Endometrium (tissue), 2 donors: ENCODE measurements at regions not wholly inside any gene's neighbourhood (a gene's known extent, or its start where the extent isn't known, plus 50 kb on each side); places are given as distances from the start of the nearest gene placed in this dataset.

Experiments used
- FAIRE-seq: peaks from 2 replicates; lab custom pipeline; 2012; peaks lifted over from hg19 to GRCh38; lab: Jason Lieb, UNC
- donor health status: control.
- donor health status: control.

- no peak for FAIRE-seq
These were observed 239.0 kb downstream of the SYK start for GRCh38 chr9:91040371-91041215.

- no peak for FAIRE-seq
These were observed 240.4 kb downstream of the SYK start for GRCh38 chr9:91042024-91042423.

- FAIRE-seq = no peak
These were observed 240.9 kb downstream of the SYK start for GRCh38 chr9:91042541-91042940.

- no peak for FAIRE-seq
These were observed 241.6 kb downstream of the SYK start for GRCh38 chr9:91043056-91043810.

- FAIRE-seq = no peak
These were observed 242.2 kb downstream of the SYK start for GRCh38 chr9:91043811-91044175.

- no peak for FAIRE-seq
These were observed 242.7 kb downstream of the SYK start for GRCh38 chr9:91044354-91044753.

GRCh38 chr9:91045041-91045440, 243.4 kb downstream of the SYK start:
- no peak for FAIRE-seq

GRCh38 chr9:91047529-91047928, 245.9 kb downstream of the SYK start:
- no peak for FAIRE-seq

- no peak for FAIRE-seq
These were observed 246.5 kb downstream of the SYK start for GRCh38 chr9:91047993-91048607.

- no peak for FAIRE-seq
These were observed 247.1 kb downstream of the SYK start for GRCh38 chr9:91048749-91049148.

- no peak for FAIRE-seq
These were observed 252.2 kb downstream of the SYK start for GRCh38 chr9:91053824-91054223.

GRCh38 chr9:91055845-91056244, 254.2 kb downstream of the SYK start:
- no peak for FAIRE-seq

GRCh38 chr9:91056486-91056885, 254.9 kb downstream of the SYK start:
- no peak for FAIRE-seq

GRCh38 chr9:91056917-91057316, 255.3 kb downstream of the SYK start:
- no peak for FAIRE-seq

- no peak for FAIRE-seq
These were observed 258.1 kb downstream of the SYK start for GRCh38 chr9:91059713-91060112.

- FAIRE-seq = no peak
These were observed 259.1 kb downstream of the SYK start for GRCh38 chr9:91060520-91061343.

GRCh38 chr9:91061506-91061905, 259.9 kb downstream of the SYK start:
- FAIRE-seq = no peak

- no peak for FAIRE-seq
These were observed 260.7 kb downstream of the SYK start for GRCh38 chr9:91062281-91062680.

GRCh38 chr9:91063471-91063870, 261.9 kb downstream of the SYK start:
- no peak for FAIRE-seq

GRCh38 chr9:91065231-91066041, 263.8 kb downstream of the SYK start:
- FAIRE-seq = no peak

- no peak for FAIRE-seq
These were observed 264.4 kb downstream of the SYK start for GRCh38 chr9:91066042-91066415.
